ENCODE measurements at regions not wholly inside any gene's neighbourhood (a gene's known extent, or its start where the extent isn't known, plus 50 kb on each side); places are given as distances from the start of the nearest gene placed in this dataset.

- H2AFZ ChIP-seq (ENCODE audit: low read length), result no peak overlapping the region
- DNase-seq (ENCODE audit: low read depth in 1 of 2, low spot score in 2 of 2) (no peak), FAIRE-seq (no peak)
- no peaks in the 10 kb centered on the region for H4K20me1 ChIP-seq (replicated peaks in 1 of 2; ENCODE audit: control insufficient read depth in 1 of 2, insufficient read depth in 2 of 2, low read length in 2 of 2)
- ChIA-PET POLR2A (ENCODE audit: partially characterized antibody) (interaction anchor here (0.6 kb wide), 1 partner anchor 77 kb away, joined by 3 read pairs; no protein-coding TSS in a partner anchor), CTCF (ENCODE audit: partially characterized antibody) (no interaction called here)
- no peak overlapping the region for H4K5ac ChIP-seq (ENCODE audit: insufficient read length, low read depth, low read length)
- no peak overlapping the region for H4K91ac ChIP-seq (replicated peaks; ENCODE audit: insufficient read length, low read length)
- no peak overlapping the region for H3K56ac ChIP-seq (replicated peaks; ENCODE audit: insufficient read length, low read depth, low read length)
- H3K4me3 ChIP-seq (ENCODE audit: extremely low read depth in 1 of 4, insufficient read depth in 2 of 4, low read depth in 3 of 4, low read length in 4 of 4), result no peak overlapping the region
- H3K23ac ChIP-seq (ENCODE audit: insufficient read length), result no peak overlapping the region
- no peak overlapping the region for H2BK5ac ChIP-seq (ENCODE audit: low read depth, low read length)
- H3K79me2 ChIP-seq (ENCODE audit: control insufficient read depth in 1 of 2, insufficient read depth in 2 of 2, low read length in 2 of 2), result no peaks in the 10 kb centered on the region
- no peak overlapping the region for H2AK5ac ChIP-seq (ENCODE audit: low read depth, low read length)
- no peak for TF ChIP-seq SIN3A (conservative IDR thresholded peaks at IDR 0.05 in 1 of 2, IDR thresholded peaks at IDR 0.05 in 1 of 2; ENCODE audit: low read depth in 1 of 2, low read length in 2 of 2)
- TF ChIP-seq BACH1 (IDR thresholded peaks at IDR 0.05; ENCODE audit: low read length), result peak; percentile 69; the same call in 1 of the 2 replicates
- H2BK120ac ChIP-seq (replicated peaks; ENCODE audit: low read depth, low read length), result no peak overlapping the region
- H3K27me3 ChIP-seq (replicated peaks in 1 of 4; ENCODE audit: control insufficient read depth in 3 of 4, extremely low read depth in 1 of 4, insufficient read depth in 3 of 4, low read length in 3 of 4), result no peaks in the 10 kb centered on the region
- no peak overlapping the region for H2BK20ac ChIP-seq (ENCODE audit: low read length)
- H3K4me2 ChIP-seq (ENCODE audit: insufficient read depth in 1 of 2, low read depth in 2 of 2, low read length in 2 of 2), result no peak overlapping the region
- no peak overlapping the region for H3K4ac ChIP-seq (replicated peaks; ENCODE audit: insufficient read length, low read depth, low read length)
- no peaks in the 10 kb centered on the region for H3K4me1 ChIP-seq (replicated peaks in 1 of 4; ENCODE audit: control insufficient read depth in 3 of 4, insufficient read depth in 4 of 4, low read length in 3 of 4)
- H3K27ac ChIP-seq (ENCODE audit: low read depth, low read length), result no peak overlapping the region
- H3K18ac ChIP-seq (ENCODE audit: extremely low read depth, low read length), result no peak overlapping the region
- H3K36me3 ChIP-seq (ENCODE audit: control insufficient read depth in 2 of 4, insufficient read depth in 4 of 4, low read length in 3 of 4), result no peaks in the 10 kb centered on the region
- H3K9me3 ChIP-seq (ENCODE audit: insufficient read depth in 2 of 2, low read depth in 1 of 2, low read length in 1 of 2), result peaks cover 0 to 7% of the 10 kb centered on the region in 2 experiments; a peak in 3 of 4 replicates
- H4K8ac ChIP-seq (ENCODE audit: extremely low read depth, insufficient read depth, low read length), result no peak overlapping the region
- no peak overlapping the region for H2BK12ac ChIP-seq (ENCODE audit: low read depth, low read length)
- H3K23me2 ChIP-seq (ENCODE audit: low read depth, low read length), result no peaks in the 10 kb centered on the region
- no peak overlapping the region for H2BK15ac ChIP-seq (ENCODE audit: low read length)
- H3K9ac ChIP-seq (replicated peaks in 1 of 4; ENCODE audit: extremely low read depth in 1 of 4, low read depth in 3 of 4, low read length in 3 of 4), result no peak overlapping the region
- no peaks in the 10 kb centered on the region for H3K79me1 ChIP-seq (ENCODE audit: low read depth, low read length)
- WGBS, 2 experiments (ENCODE audit: extremely low coverage in 1 of 2, insufficient coverage in 1 of 2, insufficient read length in 1 of 2, insufficient replicate concordance in 2 of 2, low coverage in 1 of 2, low lambda C conversion rate in 2 of 2, missing lambda C conversion rate in 1 of 2), result 89% methylated on average over 11 of the region's 11 CpGs; no CpG with 5 or more reads in 1 of the 2 experiments
- no peak overlapping the region for H3K14ac ChIP-seq (ENCODE audit: insufficient read length)
Observed at GRCh38 chr7:98557538-98558031, 59.5 kb upstream of the NPTX2 start.
